ENCODE measurements at regions not wholly inside any gene's neighbourhood (a gene's known extent, or its start where the extent isn't known, plus 50 kb on each side); places are given as distances from the start of the nearest gene placed in this dataset.

- 95% methylated on average over 3 of the region's 3 CpGs for WGBS
- Histone ChIP-seq H3K27ac (replicated peaks in 1 of 4) (no peak overlapping the region), H3K9me3 (no peaks in the 10 kb centered on the region), H3K27me3 (no peaks in the 10 kb centered on the region), H3K36me3 (no peaks in the 10 kb centered on the region), H3K4me3 (no peak overlapping the region), H3K4me1 (no peaks in the 10 kb centered on the region)
- intact Hi-C loops (cut with DNase I), result no loop called here
- no peak for TF ChIP-seq POLR2A (IDR thresholded peaks at IDR 0.05; ENCODE audit: low read depth)
- no peak for TF ChIP-seq CTCF (IDR thresholded peaks at IDR 0.05)
- TF ChIP-seq POLR2AphosphoS5 (IDR thresholded peaks at IDR 0.05), result no peak
- TF ChIP-seq EP300 (IDR thresholded peaks at IDR 0.05), result no peak
- DNase-seq (ENCODE audit: extremely low spot score), result no peak
Observed at GRCh38 chr11:43238341-43238740, 73.5 kb upstream of the API5 start.

- Histone ChIP-seq H3K36me3 (no peaks in the 10 kb centered on the region), H3K4me1 (no peaks in the 10 kb centered on the region), H3K27ac (replicated peaks in 1 of 4) (no peak overlapping the region), H3K27me3 (no peaks in the 10 kb centered on the region), H3K9me3 (no peaks in the 10 kb centered on the region), H3K4me3 (no peak overlapping the region)
- DNase-seq (ENCODE audit: extremely low spot score), result no peak
- intact Hi-C loops (cut with DNase I), result no loop called here
- no peak for TF ChIP-seq CTCF (IDR thresholded peaks at IDR 0.05)
- TF ChIP-seq POLR2AphosphoS5 (IDR thresholded peaks at IDR 0.05), result no peak
- no peak for TF ChIP-seq POLR2A (IDR thresholded peaks at IDR 0.05; ENCODE audit: low read depth)
- no peak for TF ChIP-seq EP300 (IDR thresholded peaks at IDR 0.05)
- 73% methylated on average over 3 of the region's 3 CpGs for WGBS
Observed at GRCh38 chr11:43239791-43240190, 72.0 kb upstream of the API5 start.

- Histone ChIP-seq H3K9me3 (no peaks in the 10 kb centered on the region), H3K36me3 (no peaks in the 10 kb centered on the region), H3K27me3 (no peaks in the 10 kb centered on the region), H3K27ac (replicated peaks in 1 of 4) (no peak overlapping the region), H3K4me3 (no peak overlapping the region), H3K4me1 (no peaks in the 10 kb centered on the region)
- intact Hi-C loops (cut with DNase I), result no loop called here
- TF ChIP-seq EP300 (IDR thresholded peaks at IDR 0.05), result no peak
- no peak for TF ChIP-seq CTCF (IDR thresholded peaks at IDR 0.05)
- no peak for TF ChIP-seq POLR2A (IDR thresholded peaks at IDR 0.05; ENCODE audit: low read depth)
- no peak for TF ChIP-seq POLR2AphosphoS5 (IDR thresholded peaks at IDR 0.05)
- 55% methylated on average over 1 of the region's 1 CpG for WGBS
- no peak for DNase-seq (ENCODE audit: extremely low spot score)
Observed at GRCh38 chr11:43242401-43242800, 69.4 kb upstream of the API5 start.

- H3K4me3 ChIP-seq, result no peak overlapping the region
- TF ChIP-seq POLR2A (IDR thresholded peaks at IDR 0.05; ENCODE audit: low read depth) (no peak), CTCF (IDR thresholded peaks at IDR 0.05) (no peak), POLR2AphosphoS5 (IDR thresholded peaks at IDR 0.05) (no peak), EP300 (IDR thresholded peaks at IDR 0.05) (no peak)
- H3K27me3 ChIP-seq, result peaks cover 0 to 4% (median 0%) of the 10 kb centered on the region in 4 donors
- H3K9me3 ChIP-seq, result no peaks in the 10 kb centered on the region
- 18% methylated on average over 3 of the region's 3 CpGs for WGBS
- no peak overlapping the region for H3K27ac ChIP-seq (replicated peaks in 1 of 4)
- H3K4me1 ChIP-seq, result no peaks in the 10 kb centered on the region
- H3K36me3 ChIP-seq, result no peaks in the 10 kb centered on the region
- intact Hi-C loops (cut with DNase I), result no loop called here
- no peak for DNase-seq (ENCODE audit: extremely low spot score)
Observed at GRCh38 chr11:43243927-43244326, 67.9 kb upstream of the API5 start.

GRCh38 chr11:43245466-43245865 lies 66.3 kb upstream of the API5 start:
- H3K4me1 ChIP-seq, result no peaks in the 10 kb centered on the region
- no peak overlapping the region for H3K4me3 ChIP-seq
- H3K27ac ChIP-seq (replicated peaks in 1 of 4), result no peak overlapping the region
- H3K27me3 ChIP-seq, result peaks cover 0 to 4% (median 0%) of the 10 kb centered on the region in 4 donors
- no peaks in the 10 kb centered on the region for H3K9me3 ChIP-seq
- 61% methylated on average over 4 of the region's 4 CpGs for WGBS
- no peak for DNase-seq (ENCODE audit: extremely low spot score)
- no peaks in the 10 kb centered on the region for H3K36me3 ChIP-seq
- intact Hi-C loops (cut with DNase I), result no loop called here
- TF ChIP-seq POLR2A (IDR thresholded peaks at IDR 0.05; ENCODE audit: low read depth) (no peak), EP300 (IDR thresholded peaks at IDR 0.05) (no peak), POLR2AphosphoS5 (IDR thresholded peaks at IDR 0.05) (no peak), CTCF (IDR thresholded peaks at IDR 0.05) (no peak)

Data from esophagus muscularis mucosa (tissue), 4 donors.